Activated T-cell treated with anti-CD3 and anti-CD28 coated beads, Interleukin-2, amount 50 U/mL, for 48 hours (primary cell): ENCODE measurements at regions not wholly inside any gene's neighbourhood (a gene's known extent, or its start where the extent isn't known, plus 50 kb on each side); places are given as distances from the start of the nearest gene placed in this dataset.

ENCODE experiments used
- DNase-seq, 2 experiments: peaks; one replicate each; pipeline ENCODE4 v3.0.0-alpha.2; 2020

GRCh38 chr12:24066865-24067264 is 117.4 kb upstream of the SOX5 start:
- no peak for DNase-seq

GRCh38 chr12:24066097-24066496 is 116.6 kb upstream of the SOX5 start:
- no peak for DNase-seq

- no peak for DNase-seq
These were observed 113.3 kb upstream of the SOX5 start for GRCh38 chr12:24062642-24063245.

GRCh38 chr12:24060089-24060488 is 110.6 kb upstream of the SOX5 start:
- no peak for DNase-seq

GRCh38 chr12:24057920-24058476 is 108.5 kb upstream of the SOX5 start:
- DNase-seq: no peak

GRCh38 chr12:24055747-24056146 is 106.3 kb upstream of the SOX5 start:
- DNase-seq: no peak

GRCh38 chr12:24054416-24054815 is 104.9 kb upstream of the SOX5 start:
- no peak for DNase-seq

GRCh38 chr12:24049728-24050127 is 100.3 kb upstream of the SOX5 start:
- no peak for DNase-seq

GRCh38 chr12:24049101-24049500 is 99.6 kb upstream of the SOX5 start:
- DNase-seq: no peak

GRCh38 chr12:24048446-24048845 is 99.0 kb upstream of the SOX5 start:
- DNase-seq: no peak

GRCh38 chr12:24047326-24047725 is 97.9 kb upstream of the SOX5 start:
- DNase-seq: no peak

- no peak for DNase-seq
These were observed 96.4 kb upstream of the SOX5 start for GRCh38 chr12:24045816-24046257.

GRCh38 chr12:24044941-24045703 is 95.7 kb upstream of the SOX5 start:
- DNase-seq: no peak

- no peak for DNase-seq
These were observed 93.2 kb upstream of the SOX5 start for GRCh38 chr12:24042651-24043050.

- no peak for DNase-seq
These were observed 89.6 kb upstream of the SOX5 start for GRCh38 chr12:24039113-24039525.

GRCh38 chr12:24038211-24038997 is 88.9 kb upstream of the SOX5 start:
- no peak for DNase-seq

GRCh38 chr12:24036438-24037216 is 87.2 kb upstream of the SOX5 start:
- DNase-seq: no peak

GRCh38 chr12:24034894-24035293 is 85.4 kb upstream of the SOX5 start:
- no peak for DNase-seq

- no peak for DNase-seq
These were observed 84.7 kb upstream of the SOX5 start for GRCh38 chr12:24034160-24034559.

GRCh38 chr12:24027352-24027751 is 77.9 kb upstream of the SOX5 start:
- DNase-seq: no peak

- DNase-seq: no peak
These were observed 75.8 kb upstream of the SOX5 start for GRCh38 chr12:24025153-24025798.

GRCh38 chr12:24023081-24023480 is 73.6 kb upstream of the SOX5 start:
- DNase-seq: no peak
